ENCODE measurements at regions not wholly inside any gene's neighbourhood (a gene's known extent, or its start where the extent isn't known, plus 50 kb on each side); places are given as distances from the start of the nearest gene placed in this dataset.

GRCh38 chr11:134633276-134633675 lies 221.2 kb upstream of the B3GAT1 start (continued):
- no peak for TF ChIP-seq BCLAF1 (IDR thresholded peaks at IDR 0.05)
- no peak for TF ChIP-seq ZNF569 (CRISPR knock-in tag; IDR thresholded peaks at IDR 0.05; ENCODE audit: borderline replicate concordance)
- no peak for TF ChIP-seq TRIM24 (CRISPR knock-in tag; IDR thresholded peaks at IDR 0.05)
- TF ChIP-seq RAD21 (CRISPR knock-in tag; IDR thresholded peaks at IDR 0.05): no peak
- no peak for TF ChIP-seq ZGPAT (CRISPR knock-in tag; IDR thresholded peaks at IDR 0.05)
- TF ChIP-seq ZFP36L2 (CRISPR knock-in tag; IDR thresholded peaks at IDR 0.05): no peak
- TF ChIP-seq, protein P1, sequence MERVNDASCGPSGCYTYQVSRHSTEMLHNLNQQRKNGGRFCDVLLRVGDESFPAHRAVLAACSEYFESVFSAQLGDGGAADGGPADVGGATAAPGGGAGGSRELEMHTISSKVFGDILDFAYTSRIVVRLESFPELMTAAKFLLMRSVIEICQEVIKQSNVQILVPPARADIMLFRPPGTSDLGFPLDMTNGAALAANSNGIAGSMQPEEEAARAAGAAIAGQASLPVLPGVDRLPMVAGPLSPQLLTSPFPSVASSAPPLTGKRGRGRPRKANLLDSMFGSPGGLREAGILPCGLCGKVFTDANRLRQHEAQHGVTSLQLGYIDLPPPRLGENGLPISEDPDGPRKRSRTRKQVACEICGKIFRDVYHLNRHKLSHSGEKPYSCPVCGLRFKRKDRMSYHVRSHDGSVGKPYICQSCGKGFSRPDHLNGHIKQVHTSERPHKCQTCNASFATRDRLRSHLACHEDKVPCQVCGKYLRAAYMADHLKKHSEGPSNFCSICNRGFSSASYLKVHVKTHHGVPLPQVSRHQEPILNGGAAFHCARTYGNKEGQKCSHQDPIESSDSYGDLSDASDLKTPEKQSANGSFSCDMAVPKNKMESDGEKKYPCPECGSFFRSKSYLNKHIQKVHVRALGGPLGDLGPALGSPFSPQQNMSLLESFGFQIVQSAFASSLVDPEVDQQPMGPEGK (CRISPR knock-in tag; IDR thresholded peaks at IDR 0.05): no peak
